ENCODE measurements at regions not wholly inside any gene's neighbourhood (a gene's known extent, or its start where the extent isn't known, plus 50 kb on each side); places are given as distances from the start of the nearest gene placed in this dataset.

GRCh38 chr10:6643962-6644361, 63.9 kb upstream of the PRKCQ start:
- TF ChIP-seq CTCF (IDR thresholded peaks at IDR 0.05) (no peak), POLR2A (IDR thresholded peaks at IDR 0.05) (no peak)
